Ovary (tissue), 7 donors: ENCODE measurements at regions not wholly inside any gene's neighbourhood (a gene's known extent, or its start where the extent isn't known, plus 50 kb on each side); places are given as distances from the start of the nearest gene placed in this dataset.
"Not testable (repeated sequence)": the region's sequence is repeated elsewhere in the genome, so short reads cannot be mapped to it uniquely, and the experiment has no call there.

Experiments used
- DNase-seq, 5 donors: peaks; one replicate each; pipeline ENCODE4 v3.0.0-alpha.2; 2019 to 2020
- H3K27ac ChIP-seq, 2 donors: fragments of 200-600 bp; one replicate each; pipeline versions ENCODE4 v1.5.1 to v1.8.0; 2019 to 2022
- H3K27me3 ChIP-seq: fragments of 200-600 bp; one replicate; pipeline ENCODE4 v1.8.0; 2022
- H3K36me3 ChIP-seq: fragments of 200-600 bp; sonication (generic); one replicate; pipeline ENCODE4 v1.5.1; 2019
- H3K4me1 ChIP-seq: one replicate; pipeline ENCODE4 v1.8.1; 2013; ENCODE audit warnings: mild to moderate bottlenecking, moderate library complexity; ENCODE audit not compliant: insufficient read depth
- H3K4me3 ChIP-seq: fragments of 200-600 bp; sonication (generic); one replicate; pipeline ENCODE4 v1.5.1; 2017
- H3K9me3 ChIP-seq, 2 donors: fragments of 200-600 bp in 1 of 2; sonication (generic) in 1 of 2; one replicate each; pipeline versions ENCODE4 v1.5.1 to v1.8.1; 2013 to 2019; ENCODE audit warnings: mild to moderate bottlenecking in 1 of 2, moderate library complexity in 1 of 2
- CTCF ChIP-seq, 3 donors: fragments of 450-650 bp in 2 of 3; fragments of 200-600 bp in 1 of 3; IDR thresholded peaks; one replicate each; pipeline versions ENCODE4 v1.5.1 to v1.8.0; 2016 to 2022; ENCODE audit warnings: antibody characterized with exemption in 3 of 3, mild to moderate bottlenecking in 1 of 3
- EP300 ChIP-seq: sonication (generic); formaldehyde crosslinking; IDR thresholded peaks from one replicate; pipeline ENCODE4 v1.6.1; 2017; ENCODE audit warnings: antibody characterized with exemption
- POLR2A ChIP-seq: fragments of 450-650 bp; IDR thresholded peaks from one replicate; pipeline ENCODE4 v1.6.1; 2017; ENCODE audit warnings: antibody characterized with exemption, mild to moderate bottlenecking, moderate library complexity
- WGBS, 3 donors: extraction: QIAGEN DNeasy Blood & Tissue Kit in 1 of 3; methylation state at CpG; one replicate each; pipeline versions ENCODE4 v1.1.5 to v1.1.7; 2013 to 2017; 5-methylcytosine and 5-hydroxymethylcytosine counted together
- intact Hi-C, 4 donors: fragments of 100-400 bp; cut with DNase I; formaldehyde crosslinking; loops; one replicate each; pipeline versions ENCODE4 v1.11.0 to v1.15.1; 2022 to 2023
- donor health status: DM: no; HTN: no; CAD: no; lungs with moderate emphysema.
- donor health status: DM: no; HTN: no; CAD: no.
- donor health status: Bipolar disorder and iron deficiency.
- donor health status: DM: no; HTN: no; CAD: no.
- donor health status: DM: yes; HTN: yes; CAD: no.

GRCh38 chr3:162612991-162613390, 1116.4 kb downstream of the OTOL1 start:
- no peak overlapping the region for H3K4me3 ChIP-seq
- no peaks in the 10 kb centered on the region for H3K9me3 ChIP-seq
- intact Hi-C loops = no loop called here
- H3K4me1 ChIP-seq = no peaks in the 10 kb centered on the region
- DNase-seq = no peak
- TF ChIP-seq POLR2A = no peak
- WGBS, 3 donors = 56 to 75% (median 65%) methylated on average over 2 of the region's 2 CpGs
- no peak overlapping the region for H3K27ac ChIP-seq
- H3K27me3 ChIP-seq = no peaks in the 10 kb centered on the region
- H3K36me3 ChIP-seq = no peaks in the 10 kb centered on the region

- Histone ChIP-seq H3K36me3 (no peaks in the 10 kb centered on the region), H3K27me3 (no peaks in the 10 kb centered on the region), H3K9me3 (no peaks in the 10 kb centered on the region), H3K4me1 (no peaks in the 10 kb centered on the region), H3K27ac (no peak overlapping the region), H3K4me3 (no peak overlapping the region)
- DNase-seq = no peak
- intact Hi-C loops = no loop called here
- TF ChIP-seq CTCF (IDR thresholded peaks at IDR 0.05) (no peak), POLR2A (no peak), EP300 (no peak)
Observed at GRCh38 chr3:162626172-162626571, 1129.6 kb downstream of the OTOL1 start.

GRCh38 chr3:162628531-162628930, 1131.9 kb downstream of the OTOL1 start:
- 54 to 86% (median 83%) methylated on average over 3 of the region's 3 CpGs for WGBS, 3 donors
- TF ChIP-seq EP300 = no peak
- no peak for TF ChIP-seq POLR2A
- TF ChIP-seq CTCF (IDR thresholded peaks at IDR 0.05) = no peak
- Histone ChIP-seq H3K36me3 (no peaks in the 10 kb centered on the region), H3K27me3 (no peaks in the 10 kb centered on the region), H3K4me1 (no peaks in the 10 kb centered on the region), H3K9me3 (no peaks in the 10 kb centered on the region), H3K27ac (no peak overlapping the region), H3K4me3 (no peak overlapping the region)
- no peak for DNase-seq
- intact Hi-C loops = no loop called here

- intact Hi-C loops = no loop called here
- H3K4me1 ChIP-seq = no peaks in the 10 kb centered on the region
- TF ChIP-seq EP300 = no peak
Observed at GRCh38 chr3:162629372-162629771, 1132.8 kb downstream of the OTOL1 start.

GRCh38 chr3:162632672-162633071, 1136.1 kb downstream of the OTOL1 start:
- no peak for DNase-seq
- Histone ChIP-seq H3K27me3 (no peaks in the 10 kb centered on the region), H3K4me3 (no peak overlapping the region), H3K9me3 (no peaks in the 10 kb centered on the region), H3K27ac (no peak overlapping the region), H3K4me1 (no peaks in the 10 kb centered on the region), H3K36me3 (no peaks in the 10 kb centered on the region)
- intact Hi-C loops = no loop called here
- WGBS, 3 donors = 57 to 81% (median 66%) methylated on average over 2 of the region's 2 CpGs
- TF ChIP-seq CTCF (IDR thresholded peaks at IDR 0.05) = no peak
- no peak for TF ChIP-seq EP300
- no peak for TF ChIP-seq POLR2A

More at GRCh38 chr3:162629372-162629771, 1132.8 kb downstream of the OTOL1 start:
- no peaks in the 10 kb centered on the region for H3K27me3 ChIP-seq
- DNase-seq = no peak
- no peak overlapping the region for H3K27ac ChIP-seq
- H3K9me3 ChIP-seq = no peaks in the 10 kb centered on the region
- no peaks in the 10 kb centered on the region for H3K36me3 ChIP-seq
- H3K4me3 ChIP-seq = no peak overlapping the region

GRCh38 chr3:162640208-162640607, 1143.6 kb downstream of the OTOL1 start:
- H3K36me3 ChIP-seq, H3K9me3 ChIP-seq, H3K4me1 ChIP-seq, H3K27ac ChIP-seq, H3K4me3 ChIP-seq, DNase-seq, H3K27me3 ChIP-seq, intact Hi-C loops: not testable (repeated sequence)
- 95 to 97% (median 97%) methylated on average over 13 of the region's 13 CpGs for WGBS, 3 donors
